IPS-NIHi7 (cell line): ENCODE measurements at regions not wholly inside any gene's neighbourhood (a gene's known extent, or its start where the extent isn't known, plus 50 kb on each side); places are given as distances from the start of the nearest gene placed in this dataset.
"Not testable (repeated sequence)": the region's sequence is repeated elsewhere in the genome, so short reads cannot be mapped to it uniquely, and the experiment has no call there.

ENCODE experiments used
- DNase-seq: peaks from one replicate; pipeline ENCODE4 v3.0.0; 2012; ENCODE audit warnings: mixed read lengths; ENCODE audit errors: extremely low spot score

GRCh38 chr7:81478664-81479063, 291.2 kb downstream of the HGF start:
- DNase-seq: no peak

- not testable (repeated sequence) for DNase-seq
These were observed 291.6 kb downstream of the HGF start for GRCh38 chr7:81478201-81478600.

- no peak for DNase-seq
These were observed 296.6 kb downstream of the HGF start for GRCh38 chr7:81473236-81473635.

GRCh38 chr7:81470724-81471379, 299.0 kb downstream of the HGF start:
- no peak for DNase-seq

- DNase-seq: peak; percentile 74
These were observed 299.8 kb downstream of the HGF start for GRCh38 chr7:81469869-81470723.

- no peak for DNase-seq
These were observed 300.5 kb downstream of the HGF start for GRCh38 chr7:81469153-81469868.

- no peak for DNase-seq
These were observed 301.3 kb downstream of the HGF start for GRCh38 chr7:81468526-81468925.

- DNase-seq: no peak
These were observed 301.9 kb downstream of the HGF start for GRCh38 chr7:81467964-81468363.

- no peak for DNase-seq
These were observed 307.2 kb downstream of the HGF start for GRCh38 chr7:81462672-81463071.

GRCh38 chr7:81460250-81461045, 309.4 kb downstream of the HGF start:
- DNase-seq: no peak

GRCh38 chr7:81459485-81459884, 310.4 kb downstream of the HGF start:
- DNase-seq: no peak

GRCh38 chr7:81457852-81458522, 311.9 kb downstream of the HGF start:
- no peak for DNase-seq

GRCh38 chr7:81453770-81454169, 316.1 kb downstream of the HGF start:
- DNase-seq: not testable (repeated sequence)

GRCh38 chr7:81449105-81449504, 320.7 kb downstream of the HGF start:
- no peak for DNase-seq

- DNase-seq: peak; percentile 43
These were observed 322.4 kb downstream of the HGF start for GRCh38 chr7:81447351-81447952.

GRCh38 chr7:81446212-81446611, 323.6 kb downstream of the HGF start:
- DNase-seq: no peak

GRCh38 chr7:81445462-81445861, 324.4 kb downstream of the HGF start:
- DNase-seq: no peak

- no peak for DNase-seq
These were observed 328.1 kb downstream of the HGF start for GRCh38 chr7:81441750-81442149.

GRCh38 chr7:81439591-81439990, 330.3 kb downstream of the HGF start:
- DNase-seq: no peak

- DNase-seq: not testable (repeated sequence)
These were observed 332.7 kb downstream of the HGF start for GRCh38 chr7:81437160-81437559.
